WERI-Rb-1 (cell line): ENCODE measurements at regions not wholly inside any gene's neighbourhood (a gene's known extent, or its start where the extent isn't known, plus 50 kb on each side); places are given as distances from the start of the nearest gene placed in this dataset.

Source experiments
- DNase-seq: peaks from one replicate; pipeline ENCODE4 v3.0.0-alpha.2; 2020
- H3K27ac ChIP-seq: fragments of 250-450 bp; sonication (Bioruptor Pico); 2 replicates; pipeline ENCODE4 v1.5.1; 2020; ENCODE audit warnings: mild to moderate bottlenecking, moderate library complexity
- H3K27me3 ChIP-seq: fragments of 250-450 bp; sonication (Bioruptor Pico); 2 replicates; pipeline ENCODE4 v1.5.1; 2021; ENCODE audit warnings: mild to moderate bottlenecking, low read depth, moderate library complexity; ENCODE audit not compliant: insufficient read depth, severe bottlenecking
- H3K36me3 ChIP-seq: fragments of 250-450 bp; sonication (Bioruptor Pico); 2 replicates; pipeline ENCODE4 v1.5.1; 2020; ENCODE audit warnings: mild to moderate bottlenecking, moderate library complexity
- H3K4me3 ChIP-seq: 2 replicates; pipeline ENCODE4 v1.5.1; 2011; ENCODE audit warnings: low read depth, mild to moderate bottlenecking, control low read depth, low read length
- H3K9me3 ChIP-seq: fragments of 250-450 bp; sonication (Bioruptor Pico); 2 replicates; pipeline ENCODE4 v1.5.1; 2021; ENCODE audit warnings: mild to moderate bottlenecking, moderate library complexity; ENCODE audit not compliant: severe bottlenecking
- TF ChIP-seq, protein P1 (sequence below): IDR thresholded peaks from 2 replicates; pipeline ENCODE4 v1.5.1; 2011; ENCODE audit warnings: low read depth, mild to moderate bottlenecking, control low read depth, inconsistent platforms, low read length

DNA sequence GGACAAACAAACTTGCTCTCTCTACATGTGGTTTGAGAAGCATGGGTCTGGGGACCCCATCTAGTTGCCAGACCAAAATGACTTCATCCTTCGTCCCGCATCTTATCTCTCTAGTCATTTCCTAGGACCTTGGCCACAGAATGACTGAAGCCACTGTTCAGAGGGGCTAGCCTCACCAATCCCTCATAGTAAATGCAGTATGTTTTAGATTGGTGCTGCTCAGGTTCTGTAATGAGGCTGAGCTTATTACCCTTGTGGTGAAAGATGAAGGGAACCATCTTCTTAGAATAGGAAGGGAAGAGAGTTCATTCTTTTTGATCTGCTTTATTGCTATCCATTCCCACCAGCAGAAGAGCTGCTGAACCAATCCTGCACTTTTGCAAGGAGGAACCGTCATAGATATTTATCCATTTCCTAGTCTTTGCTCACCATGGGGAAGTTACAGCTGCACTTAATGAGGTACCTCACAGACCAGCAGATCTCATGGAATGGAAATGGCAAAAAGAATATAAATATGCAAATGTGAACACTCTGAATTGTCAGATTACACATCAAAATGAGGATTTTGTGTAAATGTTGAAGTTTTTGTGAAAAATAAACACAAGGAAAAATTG, 436.7 kb downstream of the LPIN1 start:
- Histone ChIP-seq H3K36me3 (no peaks in the 10 kb centered on the region), H3K27me3 (no peaks in the 10 kb centered on the region), H3K9me3 (no peaks in the 10 kb centered on the region), H3K27ac (no peak overlapping the region), H3K4me3 (no peak overlapping the region)
- TF ChIP-seq, protein P1, sequence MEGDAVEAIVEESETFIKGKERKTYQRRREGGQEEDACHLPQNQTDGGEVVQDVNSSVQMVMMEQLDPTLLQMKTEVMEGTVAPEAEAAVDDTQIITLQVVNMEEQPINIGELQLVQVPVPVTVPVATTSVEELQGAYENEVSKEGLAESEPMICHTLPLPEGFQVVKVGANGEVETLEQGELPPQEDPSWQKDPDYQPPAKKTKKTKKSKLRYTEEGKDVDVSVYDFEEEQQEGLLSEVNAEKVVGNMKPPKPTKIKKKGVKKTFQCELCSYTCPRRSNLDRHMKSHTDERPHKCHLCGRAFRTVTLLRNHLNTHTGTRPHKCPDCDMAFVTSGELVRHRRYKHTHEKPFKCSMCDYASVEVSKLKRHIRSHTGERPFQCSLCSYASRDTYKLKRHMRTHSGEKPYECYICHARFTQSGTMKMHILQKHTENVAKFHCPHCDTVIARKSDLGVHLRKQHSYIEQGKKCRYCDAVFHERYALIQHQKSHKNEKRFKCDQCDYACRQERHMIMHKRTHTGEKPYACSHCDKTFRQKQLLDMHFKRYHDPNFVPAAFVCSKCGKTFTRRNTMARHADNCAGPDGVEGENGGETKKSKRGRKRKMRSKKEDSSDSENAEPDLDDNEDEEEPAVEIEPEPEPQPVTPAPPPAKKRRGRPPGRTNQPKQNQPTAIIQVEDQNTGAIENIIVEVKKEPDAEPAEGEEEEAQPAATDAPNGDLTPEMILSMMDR, result no peak
- no peak for DNase-seq

DNA sequence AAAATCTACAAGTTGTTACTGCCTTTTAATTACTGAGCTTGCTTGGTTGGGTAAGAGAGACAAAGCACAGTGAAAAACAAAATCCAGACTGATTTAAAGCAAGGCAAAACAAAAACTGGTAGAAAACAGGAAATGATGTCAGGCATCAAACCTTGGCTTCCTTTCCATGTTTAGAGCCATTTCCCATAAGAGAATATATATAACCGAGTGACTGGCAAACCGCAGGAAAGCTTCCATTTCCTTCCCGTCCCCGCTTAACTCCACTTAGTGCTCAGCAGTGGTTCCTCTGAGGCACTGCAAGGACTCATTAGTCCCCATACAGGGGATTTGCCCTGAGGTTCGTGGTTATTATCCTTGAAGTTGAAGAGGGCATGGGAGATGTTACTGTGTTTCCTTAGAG, 446.3 kb downstream of the LPIN1 start:
- no peak overlapping the region for H3K27ac ChIP-seq
- no peaks in the 10 kb centered on the region for H3K36me3 ChIP-seq
- H3K27me3 ChIP-seq, result no peaks in the 10 kb centered on the region
- TF ChIP-seq, protein P1, result no peak
- H3K9me3 ChIP-seq, result no peaks in the 10 kb centered on the region
- DNase-seq, result no peak
- no peak overlapping the region for H3K4me3 ChIP-seq

DNA sequence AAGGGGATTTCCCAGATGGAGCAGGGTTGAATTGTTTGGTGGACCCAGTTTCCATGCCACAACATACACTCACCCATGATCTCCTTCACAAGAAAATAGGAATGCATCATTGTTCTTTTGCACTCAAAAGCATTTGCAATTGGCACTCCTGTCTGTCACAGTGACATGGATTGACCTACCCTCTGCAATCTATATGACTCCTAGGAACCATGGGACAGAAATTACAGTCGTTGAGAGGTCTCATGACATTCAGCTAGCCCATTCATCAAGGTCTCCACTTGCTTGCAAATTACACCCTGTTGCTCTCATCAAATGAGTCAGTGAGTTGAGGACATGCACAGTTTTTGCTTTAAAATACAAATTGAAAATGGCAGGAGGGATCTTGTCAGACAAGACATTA, 448.5 kb downstream of the LPIN1 start:
- Histone ChIP-seq H3K27ac (no peak overlapping the region), H3K27me3 (no peaks in the 10 kb centered on the region), H3K4me3 (no peak overlapping the region), H3K36me3 (no peaks in the 10 kb centered on the region), H3K9me3 (no peaks in the 10 kb centered on the region)
- DNase-seq, result no peak
- TF ChIP-seq, protein P1, result no peak

DNA sequence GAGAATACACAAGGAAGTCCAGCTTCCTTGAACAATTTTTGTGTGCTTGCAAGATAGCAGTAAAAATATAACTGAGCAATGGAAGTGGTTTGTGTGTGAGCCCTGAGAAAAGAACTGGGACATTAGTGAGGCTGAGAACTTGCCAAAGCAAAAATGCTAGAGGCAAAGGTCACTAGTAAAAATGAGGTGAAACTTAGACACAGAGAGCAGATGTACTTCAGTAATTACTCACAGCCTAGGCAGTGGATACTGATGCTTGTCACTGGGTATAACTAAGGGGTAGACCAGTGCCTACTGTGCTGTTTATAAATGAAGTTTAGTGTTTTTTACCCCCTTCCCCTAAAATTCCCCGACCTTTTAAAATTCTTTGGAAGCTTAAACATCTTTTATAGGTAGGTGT, 450.1 kb downstream of the LPIN1 start:
- TF ChIP-seq, protein P1, result no peak
- Histone ChIP-seq H3K4me3 (no peak overlapping the region), H3K27me3 (no peaks in the 10 kb centered on the region), H3K27ac (no peak overlapping the region), H3K36me3 (no peaks in the 10 kb centered on the region), H3K9me3 (no peaks in the 10 kb centered on the region)
- DNase-seq, result no peak

DNA sequence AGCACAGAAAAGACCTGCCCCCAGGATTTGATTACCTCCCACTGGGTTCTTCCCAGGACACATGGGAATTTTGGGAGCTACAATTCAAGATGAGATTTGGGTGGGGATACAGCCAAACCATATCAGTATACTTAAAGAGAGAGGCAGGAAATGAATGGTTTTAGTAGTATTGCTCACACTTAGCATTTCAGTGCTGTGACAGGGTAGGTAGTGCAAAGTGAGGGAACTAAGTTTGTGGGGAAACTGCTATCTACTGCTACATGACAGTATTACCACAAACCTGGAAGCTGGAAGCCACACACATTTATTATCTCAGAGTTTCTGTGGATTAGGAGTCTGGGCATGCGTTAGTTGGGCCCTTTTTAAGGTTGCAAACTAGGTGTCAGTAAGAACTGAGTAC, 450.7 kb downstream of the LPIN1 start:
- no peaks in the 10 kb centered on the region for H3K9me3 ChIP-seq
- H3K4me3 ChIP-seq, result no peak overlapping the region

More for the DNA sequence above, 450.7 kb downstream of the LPIN1 start:
- Histone ChIP-seq H3K36me3 (no peaks in the 10 kb centered on the region), H3K27me3 (no peaks in the 10 kb centered on the region), H3K27ac (no peak overlapping the region)
- no peak for DNase-seq
- TF ChIP-seq, protein P1, result no peak
